HL-60 (cell line): ENCODE measurements at regions not wholly inside any gene's neighbourhood (a gene's known extent, or its start where the extent isn't known, plus 50 kb on each side); places are given as distances from the start of the nearest gene placed in this dataset.

Experiments
- DNase-seq, 2 experiments: peaks; one replicate each; pipeline ENCODE4 v3.0.0-alpha.2; 2010 to 2020; ENCODE audit warnings: low read depth in 1 of 2, low spot score in 1 of 2
- H3K27ac ChIP-seq: fragments of 250-450 bp; sonication (Bioruptor Pico); replicated peaks from 2 replicates; pipeline ENCODE4 v1.5.1; 2020; ENCODE audit warnings: mild to moderate bottlenecking, moderate library complexity
- H3K27me3 ChIP-seq: fragments of 250-450 bp; sonication (Bioruptor Pico); 2 replicates; pipeline ENCODE4 v1.5.1; 2021; ENCODE audit warnings: mild to moderate bottlenecking, moderate library complexity; ENCODE audit not compliant: insufficient read depth, poor library complexity, severe bottlenecking
- H3K4me3 ChIP-seq: replicated peaks from 2 replicates; pipeline ENCODE4 v1.5.1; 2011; ENCODE audit warnings: mild to moderate bottlenecking, control low read depth, low read length; ENCODE audit not compliant: insufficient read depth
- GABPA ChIP-seq: IDR thresholded peaks from 2 replicates; pipeline ENCODE4 v1.6.1; 2012; ENCODE audit warnings: low read depth
- POLR2AphosphoS5 ChIP-seq: IDR thresholded peaks from 2 replicates; pipeline ENCODE4 v1.6.1; 2012; ENCODE audit warnings: low read depth
- SPI1 ChIP-seq: IDR thresholded peaks from 2 replicates; pipeline ENCODE4 v1.6.1; 2012; ENCODE audit warnings: low read depth, mild to moderate bottlenecking, borderline replicate concordance
- TF ChIP-seq, protein P1 (sequence below): IDR thresholded peaks from one replicate; pipeline ENCODE4 v1.5.1; 2011; ENCODE audit warnings: low read length, control low read depth, inconsistent platforms; ENCODE audit not compliant: insufficient read depth
- TF ChIP-seq, protein P2 (sequence below): IDR thresholded peaks from 2 replicates; pipeline ENCODE4 v1.6.1; 2012; ENCODE audit warnings: low read depth; ENCODE audit not compliant: insufficient replicate concordance

DNA sequence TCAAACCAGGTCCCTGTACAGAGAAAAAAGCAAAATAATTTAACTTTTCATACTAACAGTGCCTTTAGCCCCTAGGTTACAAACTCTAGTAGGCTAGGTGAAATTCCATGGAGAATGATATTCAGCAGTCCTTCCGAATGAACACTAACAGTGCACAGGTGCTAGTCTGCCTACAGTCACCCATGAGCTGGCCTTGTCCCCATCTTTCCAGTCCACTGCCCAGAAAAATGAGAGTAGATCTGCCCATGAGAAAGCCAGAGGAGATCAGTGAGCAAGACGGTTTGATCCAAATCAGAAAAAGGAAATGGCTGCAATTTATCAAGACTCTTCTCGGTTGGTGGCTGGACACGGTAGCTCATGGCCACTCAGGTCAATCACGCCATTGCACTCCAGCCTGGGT lies 524.9 kb downstream of the FGF9 start:
- DNase-seq = no peak
- no peak overlapping the region for H3K4me3 ChIP-seq
- H3K27ac ChIP-seq = no peak overlapping the region
- no peaks in the 10 kb centered on the region for H3K27me3 ChIP-seq
- TF ChIP-seq, protein P1, sequence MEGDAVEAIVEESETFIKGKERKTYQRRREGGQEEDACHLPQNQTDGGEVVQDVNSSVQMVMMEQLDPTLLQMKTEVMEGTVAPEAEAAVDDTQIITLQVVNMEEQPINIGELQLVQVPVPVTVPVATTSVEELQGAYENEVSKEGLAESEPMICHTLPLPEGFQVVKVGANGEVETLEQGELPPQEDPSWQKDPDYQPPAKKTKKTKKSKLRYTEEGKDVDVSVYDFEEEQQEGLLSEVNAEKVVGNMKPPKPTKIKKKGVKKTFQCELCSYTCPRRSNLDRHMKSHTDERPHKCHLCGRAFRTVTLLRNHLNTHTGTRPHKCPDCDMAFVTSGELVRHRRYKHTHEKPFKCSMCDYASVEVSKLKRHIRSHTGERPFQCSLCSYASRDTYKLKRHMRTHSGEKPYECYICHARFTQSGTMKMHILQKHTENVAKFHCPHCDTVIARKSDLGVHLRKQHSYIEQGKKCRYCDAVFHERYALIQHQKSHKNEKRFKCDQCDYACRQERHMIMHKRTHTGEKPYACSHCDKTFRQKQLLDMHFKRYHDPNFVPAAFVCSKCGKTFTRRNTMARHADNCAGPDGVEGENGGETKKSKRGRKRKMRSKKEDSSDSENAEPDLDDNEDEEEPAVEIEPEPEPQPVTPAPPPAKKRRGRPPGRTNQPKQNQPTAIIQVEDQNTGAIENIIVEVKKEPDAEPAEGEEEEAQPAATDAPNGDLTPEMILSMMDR = no peak
- no peak for TF ChIP-seq POLR2AphosphoS5
- no peak for TF ChIP-seq GABPA
- TF ChIP-seq SPI1 = no peak
- TF ChIP-seq, protein P2, sequence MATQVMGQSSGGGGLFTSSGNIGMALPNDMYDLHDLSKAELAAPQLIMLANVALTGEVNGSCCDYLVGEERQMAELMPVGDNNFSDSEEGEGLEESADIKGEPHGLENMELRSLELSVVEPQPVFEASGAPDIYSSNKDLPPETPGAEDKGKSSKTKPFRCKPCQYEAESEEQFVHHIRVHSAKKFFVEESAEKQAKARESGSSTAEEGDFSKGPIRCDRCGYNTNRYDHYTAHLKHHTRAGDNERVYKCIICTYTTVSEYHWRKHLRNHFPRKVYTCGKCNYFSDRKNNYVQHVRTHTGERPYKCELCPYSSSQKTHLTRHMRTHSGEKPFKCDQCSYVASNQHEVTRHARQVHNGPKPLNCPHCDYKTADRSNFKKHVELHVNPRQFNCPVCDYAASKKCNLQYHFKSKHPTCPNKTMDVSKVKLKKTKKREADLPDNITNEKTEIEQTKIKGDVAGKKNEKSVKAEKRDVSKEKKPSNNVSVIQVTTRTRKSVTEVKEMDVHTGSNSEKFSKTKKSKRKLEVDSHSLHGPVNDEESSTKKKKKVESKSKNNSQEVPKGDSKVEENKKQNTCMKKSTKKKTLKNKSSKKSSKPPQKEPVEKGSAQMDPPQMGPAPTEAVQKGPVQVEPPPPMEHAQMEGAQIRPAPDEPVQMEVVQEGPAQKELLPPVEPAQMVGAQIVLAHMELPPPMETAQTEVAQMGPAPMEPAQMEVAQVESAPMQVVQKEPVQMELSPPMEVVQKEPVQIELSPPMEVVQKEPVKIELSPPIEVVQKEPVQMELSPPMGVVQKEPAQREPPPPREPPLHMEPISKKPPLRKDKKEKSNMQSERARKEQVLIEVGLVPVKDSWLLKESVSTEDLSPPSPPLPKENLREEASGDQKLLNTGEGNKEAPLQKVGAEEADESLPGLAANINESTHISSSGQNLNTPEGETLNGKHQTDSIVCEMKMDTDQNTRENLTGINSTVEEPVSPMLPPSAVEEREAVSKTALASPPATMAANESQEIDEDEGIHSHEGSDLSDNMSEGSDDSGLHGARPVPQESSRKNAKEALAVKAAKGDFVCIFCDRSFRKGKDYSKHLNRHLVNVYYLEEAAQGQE = no peak

DNA sequence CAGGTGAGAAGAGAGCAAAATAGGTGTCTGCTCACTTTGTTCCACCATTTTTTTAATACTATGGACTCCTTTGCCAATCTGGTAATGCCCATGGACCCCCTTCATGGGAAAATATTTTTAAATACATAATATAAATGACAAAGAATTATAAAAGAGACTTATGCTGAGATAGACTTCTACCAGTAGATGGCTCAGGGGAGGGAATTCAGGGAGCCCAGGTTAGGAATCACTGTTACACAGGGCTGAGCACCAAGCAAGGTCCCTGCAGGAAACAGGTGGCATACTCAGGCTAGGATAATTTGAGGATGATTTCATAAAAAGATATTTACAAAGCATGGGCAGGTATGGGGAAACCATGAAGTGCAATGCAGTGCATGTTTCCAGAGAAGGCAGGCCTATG lies 525.9 kb downstream of the FGF9 start:
- DNase-seq = no peak
- no peak for TF ChIP-seq SPI1
- TF ChIP-seq GABPA = no peak
- TF ChIP-seq, protein P1 = no peak
- TF ChIP-seq, protein P2 = no peak
- no peak for TF ChIP-seq POLR2AphosphoS5

DNA sequence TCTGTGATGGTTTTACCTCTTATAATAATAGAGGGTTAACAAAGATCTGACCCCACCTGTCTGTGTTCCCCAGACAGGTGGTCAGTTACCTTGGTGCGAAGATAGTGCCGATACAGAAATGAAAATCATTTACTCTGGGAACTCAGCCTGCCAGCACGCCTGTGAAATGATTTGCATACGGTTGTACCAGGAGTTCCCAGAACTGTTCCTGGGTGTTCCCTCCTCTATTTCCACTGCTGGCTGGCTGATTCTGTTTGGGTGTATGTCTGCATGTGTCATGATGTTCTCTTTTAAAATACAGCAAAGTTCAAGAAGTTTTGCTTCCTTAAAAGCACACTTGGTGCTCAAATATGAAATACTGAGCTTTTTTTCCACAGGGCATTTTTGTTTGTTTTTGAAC lies 527.1 kb downstream of the FGF9 start:
- H3K27ac ChIP-seq = no peak overlapping the region
- H3K4me3 ChIP-seq = no peak overlapping the region
- TF ChIP-seq, protein P2 = no peak
- no peak for TF ChIP-seq POLR2AphosphoS5
- no peaks in the 10 kb centered on the region for H3K27me3 ChIP-seq
- no peak for DNase-seq

More for the DNA sequence above, 525.9 kb downstream of the FGF9 start:
- H3K4me3 ChIP-seq = no peak overlapping the region
- H3K27ac ChIP-seq = no peak overlapping the region
- no peaks in the 10 kb centered on the region for H3K27me3 ChIP-seq

DNA sequence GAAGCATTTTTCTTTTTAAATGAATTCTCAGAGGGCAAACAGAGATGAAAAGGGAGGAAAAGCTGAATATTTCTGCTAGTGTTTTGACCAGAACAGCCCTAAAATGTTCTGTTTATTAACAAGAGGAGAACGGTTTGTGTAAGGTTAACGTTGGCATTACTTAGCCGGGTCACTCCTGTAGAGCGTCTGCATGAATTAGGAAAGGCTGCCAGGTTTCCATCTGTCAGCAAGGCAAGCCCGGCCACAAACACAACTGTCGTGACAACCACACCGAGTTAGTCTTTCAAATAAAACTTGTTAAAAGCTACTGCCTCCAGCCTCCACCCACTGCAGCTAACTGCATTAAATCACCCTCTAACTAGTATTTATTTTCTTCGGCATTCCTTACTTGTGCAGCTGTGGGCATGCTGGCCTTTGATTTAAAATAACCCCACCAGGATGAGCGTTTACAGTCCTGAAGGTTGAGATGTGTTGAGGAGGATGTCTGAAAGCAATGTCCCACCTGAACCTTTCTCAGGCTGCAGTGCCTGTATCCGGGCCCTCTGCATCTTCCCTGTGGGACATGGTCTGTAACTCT lies 527.9 kb downstream of the FGF9 start:
- Histone ChIP-seq H3K4me3 (no peak overlapping the region), H3K27ac (no peak overlapping the region), H3K27me3 (no peaks in the 10 kb centered on the region)
- DNase-seq = no peak
- TF ChIP-seq, protein P2 = no peak
- no peak for TF ChIP-seq GABPA
- no peak for TF ChIP-seq SPI1
- no peak for TF ChIP-seq POLR2AphosphoS5
